ENCODE measurements at regions not wholly inside any gene's neighbourhood (a gene's known extent, or its start where the extent isn't known, plus 50 kb on each side); places are given as distances from the start of the nearest gene placed in this dataset.

GRCh38 chr7:46957195-46957594, 624.7 kb downstream of the TNS3 start:
- Histone ChIP-seq H4K8ac (ENCODE audit: low read depth in 2 of 2, low read length in 2 of 2) (no peak overlapping the region), H4K91ac (ENCODE audit: insufficient read depth, low read depth, low read length) (no peak overlapping the region), H2BK5ac (ENCODE audit: low read depth, low read length, poor library complexity, severe bottlenecking) (no peak overlapping the region), H3K36me3 (ENCODE audit: control insufficient read depth, insufficient read depth, low read length) (no peaks in the 10 kb centered on the region), H3K14ac (replicated peaks; ENCODE audit: low read depth, low read length) (no peak overlapping the region), H3K27me3 (ENCODE audit: control insufficient read depth, insufficient read depth, low read length) (no peaks in the 10 kb centered on the region; the same call in none of the 2 replicates), H3K4me1 (ENCODE audit: control insufficient read depth, insufficient read depth, low read length) (no peaks in the 10 kb centered on the region), H3K79me1 (ENCODE audit: low read depth in 1 of 2, low read length in 2 of 2) (no peaks in the 10 kb centered on the region), H4K20me1 (ENCODE audit: insufficient read depth, low read length) (no peaks in the 10 kb centered on the region), H3K27ac (ENCODE audit: insufficient read depth, low read length) (no peak overlapping the region), H3K18ac (ENCODE audit: low read depth, low read length) (no peak overlapping the region), H3K23ac (ENCODE audit: low read depth, low read length) (no peak overlapping the region), H4K5ac (ENCODE audit: low read depth, low read length) (no peak overlapping the region), H3K4me3 (ENCODE audit: insufficient read depth, low read depth, low read length) (no peak overlapping the region), H3K56ac (ENCODE audit: extremely low read depth, insufficient read depth, low read length) (no peak overlapping the region), H2AK9ac (replicated peaks; ENCODE audit: low read depth, low read length, poor library complexity) (no peak overlapping the region), H3K4ac (ENCODE audit: low read depth, low read length) (no peak overlapping the region), H3K9me1 (ENCODE audit: insufficient read depth, low read length) (no peaks in the 10 kb centered on the region), H2AFZ (replicated peaks; ENCODE audit: low read length, poor library complexity) (no peak overlapping the region), H2BK15ac (ENCODE audit: low read depth, low read length) (no peak overlapping the region), H2AK5ac (ENCODE audit: low read depth, low read length) (no peak overlapping the region), H3K9ac (ENCODE audit: low read depth, low read length) (no peak overlapping the region), H3K4me2 (ENCODE audit: low read depth, low read length) (no peak overlapping the region), H2BK20ac (ENCODE audit: low read depth, low read length) (no peak overlapping the region), H3K9me3 (ENCODE audit: control insufficient read depth, insufficient read depth, low read length) (no peaks in the 10 kb centered on the region), H2BK120ac (ENCODE audit: low read depth, low read length) (no peak overlapping the region)
- WGBS, 2 experiments (ENCODE audit: extremely low coverage in 2 of 2, insufficient read length in 1 of 2): no CpG with 5 or more reads among the region's 5 CpGs
- CTCF ChIA-PET: no interaction called here
- in situ Hi-C loops (cut with MboI; ENCODE audit: low sequenced_read_pairs): no loop called here
- POLR2A ChIA-PET (ENCODE audit: unreplicated experiment): no interaction called here
- intact Hi-C loops (cut with micrococcal nuclease): no loop called here
- dilution Hi-C loops (cut with HindIII; ENCODE audit: low sequenced_read_pairs, unreplicated experiment): no loop called here
- DNase-seq (no peak), ATAC-seq (ENCODE audit: low read depth) (no peak)
- no peak for TF ChIP-seq MXI1 (IDR thresholded peaks at IDR 0.05; ENCODE audit: borderline replicate concordance, low read depth, low read length)
- no peak for TF ChIP-seq BHLHE40 (IDR thresholded peaks at IDR 0.05; ENCODE audit: low read depth, low read length)
- no peak for TF ChIP-seq SMC3 (IDR thresholded peaks at IDR 0.05; ENCODE audit: low read depth, low read length)
- TF ChIP-seq NFE2L2 (IDR thresholded peaks at IDR 0.05; ENCODE audit: low read depth, low read length): no peak
- no peak for TF ChIP-seq MAZ (IDR thresholded peaks at IDR 0.05; ENCODE audit: borderline replicate concordance, low read depth, low read length)
- no peak for TF ChIP-seq CHD1 (IDR thresholded peaks at IDR 0.05; ENCODE audit: low read depth, low read length)
- no peak for TF ChIP-seq RAD21 (IDR thresholded peaks at IDR 0.05; ENCODE audit: low read length)
- TF ChIP-seq FOS (IDR thresholded peaks at IDR 0.05; ENCODE audit: low read depth, low read length): no peak
- no TSS peak for BruUV-seq (replicated peaks)

All from IMR-90 (cell line).